ENCODE measurements at regions not wholly inside any gene's neighbourhood (a gene's known extent, or its start where the extent isn't known, plus 50 kb on each side); places are given as distances from the start of the nearest gene placed in this dataset.

GRCh38 chrX:39532761-39533160, 565.0 kb downstream of the BCOR start:
- no peaks in the 10 kb centered on the region for H3K27me3 ChIP-seq (ENCODE audit: control insufficient read depth, low read length)
- no peaks in the 10 kb centered on the region for H3F3A ChIP-seq (ENCODE audit: control insufficient read depth, insufficient read depth)

GRCh38 chrX:39534949-39535348, 562.8 kb downstream of the BCOR start:
- Histone ChIP-seq H3K4me3 (ENCODE audit: low read length) (no peak overlapping the region), H3K9me3 (ENCODE audit: control insufficient read depth, insufficient read depth, low read length) (no peaks in the 10 kb centered on the region), H3K9me2 (replicated peaks; ENCODE audit: control insufficient read depth, low read length) (no peaks in the 10 kb centered on the region), H4K20me1 (ENCODE audit: control insufficient read depth, insufficient read depth, low read depth, low read length) (no peaks in the 10 kb centered on the region), H3K27me3 (ENCODE audit: control insufficient read depth, low read length) (no peaks in the 10 kb centered on the region), H3K4me2 (ENCODE audit: low read length) (no peak overlapping the region), H3K36me3 (ENCODE audit: control insufficient read depth, low read length) (no peaks in the 10 kb centered on the region), H3K79me2 (ENCODE audit: control insufficient read depth, low read length) (no peaks in the 10 kb centered on the region), H3F3A (ENCODE audit: control insufficient read depth, insufficient read depth) (no peaks in the 10 kb centered on the region), H3K27ac (ENCODE audit: low read depth, low read length) (no peak overlapping the region), H3K4me1 (ENCODE audit: control insufficient read depth, low read length) (no peaks in the 10 kb centered on the region)
- TF ChIP-seq EZH2phosphoT487 (IDR thresholded peaks at IDR 0.05; ENCODE audit: borderline replicate concordance, low read length) (no peak), CTCF (IDR thresholded peaks at IDR 0.05; ENCODE audit: low read depth, low read length, poor library complexity, severe bottlenecking) (no peak)

More at GRCh38 chrX:39532761-39533160, 565.0 kb downstream of the BCOR start:
- Histone ChIP-seq H3K4me1 (ENCODE audit: control insufficient read depth, low read length) (no peaks in the 10 kb centered on the region), H3K4me3 (ENCODE audit: low read length) (no peak overlapping the region), H3K9me2 (replicated peaks; ENCODE audit: control insufficient read depth, low read length) (no peaks in the 10 kb centered on the region), H3K36me3 (ENCODE audit: control insufficient read depth, low read length) (no peaks in the 10 kb centered on the region), H3K9me3 (ENCODE audit: control insufficient read depth, insufficient read depth, low read length) (no peaks in the 10 kb centered on the region), H4K20me1 (ENCODE audit: control insufficient read depth, insufficient read depth, low read depth, low read length) (no peaks in the 10 kb centered on the region), H3K79me2 (ENCODE audit: control insufficient read depth, low read length) (no peaks in the 10 kb centered on the region), H3K4me2 (ENCODE audit: low read length) (no peak overlapping the region), H3K27ac (ENCODE audit: low read depth, low read length) (no peak overlapping the region)
- TF ChIP-seq EZH2phosphoT487 (IDR thresholded peaks at IDR 0.05; ENCODE audit: borderline replicate concordance, low read length) (no peak), CTCF (IDR thresholded peaks at IDR 0.05; ENCODE audit: low read depth, low read length, poor library complexity, severe bottlenecking) (no peak)

- Histone ChIP-seq H3K27me3 (ENCODE audit: control insufficient read depth, low read length) (no peaks in the 10 kb centered on the region), H3K4me1 (ENCODE audit: control insufficient read depth, low read length) (no peaks in the 10 kb centered on the region), H3F3A (ENCODE audit: control insufficient read depth, insufficient read depth) (no peaks in the 10 kb centered on the region), H3K9me3 (ENCODE audit: control insufficient read depth, insufficient read depth, low read length) (no peaks in the 10 kb centered on the region), H3K4me2 (ENCODE audit: low read length) (no peak overlapping the region), H3K36me3 (ENCODE audit: control insufficient read depth, low read length) (no peaks in the 10 kb centered on the region), H3K9me2 (replicated peaks; ENCODE audit: control insufficient read depth, low read length) (no peaks in the 10 kb centered on the region), H3K27ac (ENCODE audit: low read depth, low read length) (no peak overlapping the region), H3K4me3 (ENCODE audit: low read length) (no peak overlapping the region), H3K79me2 (ENCODE audit: control insufficient read depth, low read length) (no peaks in the 10 kb centered on the region), H4K20me1 (ENCODE audit: control insufficient read depth, insufficient read depth, low read depth, low read length) (no peaks in the 10 kb centered on the region)
- TF ChIP-seq CTCF (IDR thresholded peaks at IDR 0.05; ENCODE audit: low read depth, low read length, poor library complexity, severe bottlenecking) (no peak), EZH2phosphoT487 (IDR thresholded peaks at IDR 0.05; ENCODE audit: borderline replicate concordance, low read length) (no peak)
These were observed 561.5 kb downstream of the BCOR start for GRCh38 chrX:39536211-39536610.

GRCh38 chrX:39541881-39542280, 555.9 kb downstream of the BCOR start:
- Histone ChIP-seq H3K9me2 (replicated peaks; ENCODE audit: control insufficient read depth, low read length) (no peaks in the 10 kb centered on the region), H3K4me1 (ENCODE audit: control insufficient read depth, low read length) (no peaks in the 10 kb centered on the region), H3K79me2 (ENCODE audit: control insufficient read depth, low read length) (no peaks in the 10 kb centered on the region), H3K4me2 (ENCODE audit: low read length) (no peak overlapping the region), H3K27ac (ENCODE audit: low read depth, low read length) (no peak overlapping the region), H3K36me3 (ENCODE audit: control insufficient read depth, low read length) (no peaks in the 10 kb centered on the region), H3K9me3 (ENCODE audit: control insufficient read depth, insufficient read depth, low read length) (no peaks in the 10 kb centered on the region), H4K20me1 (ENCODE audit: control insufficient read depth, insufficient read depth, low read depth, low read length) (no peaks in the 10 kb centered on the region), H3K27me3 (ENCODE audit: control insufficient read depth, low read length) (no peaks in the 10 kb centered on the region), H3K4me3 (ENCODE audit: low read length) (no peak overlapping the region), H3F3A (ENCODE audit: control insufficient read depth, insufficient read depth) (no peaks in the 10 kb centered on the region)
- TF ChIP-seq CTCF (IDR thresholded peaks at IDR 0.05; ENCODE audit: low read depth, low read length, poor library complexity, severe bottlenecking) (no peak), EZH2phosphoT487 (IDR thresholded peaks at IDR 0.05; ENCODE audit: borderline replicate concordance, low read length) (no peak)

All from DOHH2 (cell line).